ENCODE measurements at regions not wholly inside any gene's neighbourhood (a gene's known extent, or its start where the extent isn't known, plus 50 kb on each side); places are given as distances from the start of the nearest gene placed in this dataset.
A peak's percentile ranks its signal among the peaks of the same experiment; 100 is the strongest.
"Not testable (repeated sequence)": the region's sequence is repeated elsewhere in the genome, so short reads cannot be mapped to it uniquely, and the experiment has no call there.

GRCh38 chr16:31581065-31581464 is 53.4 kb downstream of the AHSP start:
- DNase-seq: not testable (repeated sequence)

GRCh38 chr16:31601737-31602384 is 74.2 kb downstream of the AHSP start:
- DNase-seq: not testable (repeated sequence)

GRCh38 chr16:31618130-31618529 is 90.4 kb downstream of the AHSP start:
- no peak for DNase-seq

- DNase-seq: no peak
Observed at GRCh38 chr16:31636433-31636832, 108.7 kb downstream of the AHSP start.

- DNase-seq: no peak
Observed at GRCh38 chr16:31641279-31641678, 113.6 kb downstream of the AHSP start.

- not testable (repeated sequence) for DNase-seq
Observed at GRCh38 chr16:31655674-31656073, 128.0 kb downstream of the AHSP start.

- DNase-seq: no peak
Observed at GRCh38 chr16:31664683-31665482, 137.2 kb downstream of the AHSP start.

GRCh38 chr16:31674686-31675085 is 147.0 kb downstream of the AHSP start:
- DNase-seq: no peak

GRCh38 chr16:31676731-31677130 is 149.0 kb downstream of the AHSP start:
- DNase-seq: no peak

- DNase-seq: no peak
Observed at GRCh38 chr16:31678649-31679325, 151.1 kb downstream of the AHSP start.

GRCh38 chr16:31689331-31689730 is 161.6 kb downstream of the AHSP start:
- DNase-seq: not testable (repeated sequence)

- DNase-seq: not testable (repeated sequence)
Observed at GRCh38 chr16:31692338-31692737, 164.6 kb downstream of the AHSP start.

GRCh38 chr16:31693733-31694132 is 166.0 kb downstream of the AHSP start:
- DNase-seq: no peak

- no peak for DNase-seq
Observed at GRCh38 chr16:31694461-31694860, 166.8 kb downstream of the AHSP start.

GRCh38 chr16:31695667-31696066 is 168.0 kb downstream of the AHSP start:
- peak; percentile 30 for DNase-seq

- DNase-seq: no peak
Observed at GRCh38 chr16:31696968-31697743, 169.5 kb downstream of the AHSP start.

GRCh38 chr16:31697744-31698125 is 170.0 kb downstream of the AHSP start:
- no peak for DNase-seq

- no peak for DNase-seq
Observed at GRCh38 chr16:31698901-31699300, 171.2 kb downstream of the AHSP start.

GRCh38 chr16:31699601-31700000 is 171.9 kb downstream of the AHSP start:
- no peak for DNase-seq

- no peak for DNase-seq
Observed at GRCh38 chr16:31700200-31700529, 172.5 kb downstream of the AHSP start.

GRCh38 chr16:31700530-31701388 is 172.8 kb upstream of the ZNF267 start:
- DNase-seq: peak; percentile 83

GRCh38 chr16:31701734-31702133 is 171.9 kb upstream of the ZNF267 start:
- no peak for DNase-seq

Measured in activated CD4-positive, alpha-beta T cell treated with anti-CD3 and anti-CD28 coated beads, Interleukin-2, amount 50 U/mL, for 1 hour (primary cell).